M059J (cell line): ENCODE measurements at regions not wholly inside any gene's neighbourhood (a gene's known extent, or its start where the extent isn't known, plus 50 kb on each side); places are given as distances from the start of the nearest gene placed in this dataset.
"Not testable (repeated sequence)": the region's sequence is repeated elsewhere in the genome, so short reads cannot be mapped to it uniquely, and the experiment has no call there.

Source experiments
- DNase-seq: peaks from one replicate; pipeline ENCODE4 v3.0.0-alpha.2; 2012; ENCODE audit warnings: low read depth

GRCh38 chr5:4563400-4563799, 576.7 kb upstream of the ADAMTS16 start:
- peak; percentile 54 for DNase-seq

- peak; percentile 80 for DNase-seq
These were observed 569.8 kb upstream of the ADAMTS16 start for GRCh38 chr5:4570047-4570995.

DNA sequence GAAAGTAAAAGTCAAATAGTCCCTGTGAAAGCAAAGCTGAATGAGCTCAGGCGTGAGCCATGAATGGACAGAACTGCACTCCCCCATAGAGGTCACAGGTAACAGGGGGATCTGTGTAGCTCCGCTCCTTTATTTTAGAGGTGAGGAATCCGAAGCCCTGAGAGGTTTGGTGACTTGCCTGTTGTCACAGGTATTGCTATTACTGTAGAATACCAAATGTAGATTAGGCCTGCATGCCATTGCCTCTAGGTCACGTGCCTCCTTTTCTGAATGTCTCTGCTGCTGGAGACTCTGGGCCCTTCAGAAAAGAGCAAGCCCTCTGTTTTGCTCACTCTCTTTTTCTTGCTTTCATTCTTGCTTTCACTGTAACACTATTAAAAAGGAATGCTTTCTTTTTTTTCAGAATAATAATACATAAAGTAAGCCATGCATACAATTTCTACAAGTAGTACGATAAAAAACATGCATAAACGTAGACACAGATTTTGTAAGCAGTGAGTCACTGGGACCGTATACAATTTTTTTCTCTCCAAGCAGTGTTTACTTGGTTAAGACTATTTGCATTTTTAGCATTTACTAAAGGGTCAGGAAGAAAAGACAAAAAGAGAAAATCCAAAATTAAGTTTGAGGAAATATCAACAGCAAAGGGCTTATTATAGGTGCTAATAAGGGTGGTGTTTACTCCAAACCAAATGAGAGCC, 568.7 kb upstream of the ADAMTS16 start:
- DNase-seq, result peak; percentile 12

DNA sequence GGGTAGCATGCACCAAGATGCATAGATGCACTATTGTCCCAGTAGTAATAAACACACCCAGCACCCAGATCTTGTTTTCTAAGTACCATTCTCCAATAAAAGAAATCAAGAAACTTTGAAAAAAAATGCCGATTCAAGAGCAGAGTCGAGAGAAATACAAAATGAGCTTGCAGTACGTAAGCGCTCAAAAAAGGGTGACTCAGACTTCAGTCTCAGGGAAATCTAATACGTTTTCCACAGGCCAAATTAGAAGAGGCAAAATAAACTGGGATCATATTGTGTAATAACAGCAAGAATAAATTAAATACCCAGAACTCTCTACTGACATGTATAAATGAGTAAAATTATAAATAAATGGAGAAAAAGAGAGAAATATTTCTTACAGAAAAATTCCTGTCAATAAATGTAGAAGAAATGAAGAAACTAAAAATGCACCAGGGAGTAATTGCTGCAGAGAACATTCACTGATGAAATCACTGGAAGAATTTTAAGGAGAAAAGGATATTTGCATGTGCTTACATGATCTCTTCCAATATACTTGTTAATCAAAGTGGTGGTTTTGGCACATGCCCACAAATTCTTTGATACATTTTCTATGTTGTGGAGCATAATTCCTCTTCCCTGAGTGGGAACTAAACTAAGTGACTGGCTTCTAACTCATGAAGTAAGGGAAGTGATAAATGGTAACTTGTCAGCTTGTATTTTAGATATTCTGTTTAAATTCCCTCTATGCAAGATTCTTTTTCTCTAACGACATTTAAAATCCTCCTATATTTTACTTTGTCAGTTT, 567.6 kb upstream of the ADAMTS16 start:
- DNase-seq, result peak; percentile 71

DNA sequence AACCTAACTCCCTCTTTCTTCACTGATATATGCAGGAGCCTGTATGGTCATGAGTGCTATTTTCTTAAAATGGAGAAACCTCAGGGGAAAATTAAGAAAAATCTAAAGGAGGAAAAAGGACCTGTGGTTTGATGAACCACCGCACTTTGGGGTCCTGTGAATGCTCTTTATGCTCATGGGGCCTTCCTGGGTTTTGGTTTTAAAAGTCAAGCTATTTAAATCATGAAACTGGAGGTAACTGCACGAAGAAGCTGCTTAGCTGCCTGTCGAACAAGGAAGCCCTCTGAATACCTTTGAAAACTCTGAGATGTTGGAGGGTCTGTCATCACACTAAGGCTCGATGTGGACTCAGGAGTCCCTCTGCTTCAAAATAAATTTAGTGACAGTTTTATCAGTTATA, 564.5 kb upstream of the ADAMTS16 start:
- no peak for DNase-seq

DNA sequence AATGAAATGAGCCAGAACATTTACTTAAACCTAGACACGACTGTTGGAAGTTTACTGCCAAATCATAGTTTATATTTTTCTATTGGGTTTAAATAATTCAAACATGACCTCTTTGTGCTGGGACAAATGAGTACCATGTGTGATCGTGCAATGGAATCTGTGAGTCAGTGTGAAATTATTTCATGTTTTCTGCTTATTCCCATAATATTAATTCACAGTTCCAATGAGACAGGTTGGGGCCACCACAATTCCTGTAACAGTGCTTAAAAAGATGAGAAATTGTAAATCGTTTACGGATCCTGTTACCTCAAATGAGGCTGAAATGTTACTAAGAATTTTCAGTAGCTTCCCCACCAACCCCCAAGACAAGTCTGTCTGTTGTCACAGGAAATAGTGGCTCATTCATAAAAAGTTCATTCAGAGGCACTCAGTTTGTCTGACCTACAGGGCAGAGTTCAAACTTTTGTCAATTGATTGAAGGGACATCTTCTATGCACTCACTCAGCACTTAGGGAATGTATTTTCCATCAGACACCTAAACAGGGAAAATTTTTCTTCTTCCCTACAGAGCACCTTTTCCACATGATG, 563.9 kb upstream of the ADAMTS16 start:
- peak; percentile 82 for DNase-seq

GRCh38 chr5:4576908-4577307, 563.2 kb upstream of the ADAMTS16 start:
- DNase-seq, result no peak

GRCh38 chr5:4579679-4580078, 560.5 kb upstream of the ADAMTS16 start:
- DNase-seq, result no peak

GRCh38 chr5:4580772-4581171, 559.4 kb upstream of the ADAMTS16 start:
- no peak for DNase-seq

- no peak for DNase-seq
These were observed 558.8 kb upstream of the ADAMTS16 start for GRCh38 chr5:4581289-4581688.

DNA sequence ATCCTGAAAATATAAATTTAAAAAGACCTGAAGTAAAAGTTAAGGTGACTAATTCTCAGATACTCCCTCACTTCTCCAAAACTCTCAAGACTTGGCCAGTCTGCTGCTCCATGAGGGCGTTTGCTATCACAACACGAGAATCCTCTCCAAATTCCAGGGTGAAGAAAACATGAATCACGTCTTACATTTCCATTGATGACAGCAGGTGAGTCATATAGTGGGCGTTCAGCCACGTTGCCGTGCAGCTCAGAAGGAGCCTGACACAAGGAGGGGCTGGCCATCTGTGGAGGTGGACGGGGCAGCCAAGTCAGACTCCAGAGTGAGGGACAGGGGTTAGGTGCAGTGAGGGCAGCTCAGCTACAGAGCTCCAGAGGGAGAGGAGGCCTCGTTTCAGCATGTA, 555.1 kb upstream of the ADAMTS16 start:
- DNase-seq, result peak; percentile 94

DNA sequence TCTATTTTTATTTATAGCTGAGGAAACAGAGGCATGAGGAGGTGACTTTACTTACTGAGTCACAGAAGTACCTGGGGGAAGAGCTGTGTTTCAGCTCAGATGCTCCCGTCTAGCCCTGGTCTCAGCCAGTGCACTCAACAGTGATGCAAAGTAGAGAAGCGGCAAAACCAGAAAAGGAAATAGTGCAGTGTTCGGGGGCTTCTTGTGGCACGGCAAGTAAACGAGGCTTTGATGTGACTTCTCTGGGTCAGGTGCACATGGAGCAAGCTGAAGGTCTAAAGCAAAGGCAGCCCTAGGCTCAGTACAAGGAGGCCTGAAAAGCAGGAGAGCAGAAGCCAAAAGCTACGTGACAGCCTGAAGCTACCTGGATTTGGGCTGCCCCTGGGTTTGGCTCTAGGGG, 526.7 kb upstream of the ADAMTS16 start:
- no peak for DNase-seq

DNA sequence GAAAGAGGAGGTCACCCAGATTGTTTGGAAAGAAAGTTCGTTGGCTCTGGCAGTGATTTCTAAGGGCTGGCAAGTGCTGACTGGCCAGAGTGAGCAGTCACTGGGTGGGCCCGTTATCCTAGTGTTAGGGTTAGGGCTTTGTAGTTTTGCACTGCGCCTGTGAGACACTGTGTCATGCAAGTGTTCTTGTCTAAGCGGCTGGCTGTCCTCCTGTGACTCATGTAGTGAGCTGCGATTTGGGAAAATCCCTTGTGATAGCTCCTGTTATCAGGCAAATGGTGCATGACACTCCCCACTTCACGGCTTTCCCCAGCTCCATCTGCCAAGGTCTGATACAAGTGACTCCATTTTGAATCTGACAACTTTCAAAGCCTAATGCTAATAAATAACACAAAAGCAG, 526.0 kb upstream of the ADAMTS16 start:
- peak; percentile 47 for DNase-seq

DNA sequence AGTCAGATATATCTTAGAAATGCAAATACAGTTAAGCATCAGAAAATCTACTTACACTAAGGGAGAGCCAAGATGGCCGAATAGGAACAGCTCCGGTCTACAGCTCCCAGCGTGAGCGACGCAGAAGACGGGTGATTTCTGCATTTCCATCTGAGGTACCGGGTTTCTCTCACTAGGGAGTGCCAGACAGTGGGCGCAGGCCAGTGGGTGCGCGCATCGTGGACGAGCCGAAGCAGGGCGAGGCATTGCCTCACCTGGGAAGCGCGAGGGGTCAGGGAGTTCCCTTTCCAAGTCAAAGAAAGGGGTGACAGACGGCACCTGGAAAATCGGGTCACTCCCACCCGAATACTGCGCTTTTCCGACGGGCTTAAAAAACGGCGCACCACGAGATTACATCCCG, 524.8 kb upstream of the ADAMTS16 start:
- DNase-seq, result not testable (repeated sequence)

GRCh38 chr5:4625206-4625896, 514.8 kb upstream of the ADAMTS16 start:
- no peak for DNase-seq

DNA sequence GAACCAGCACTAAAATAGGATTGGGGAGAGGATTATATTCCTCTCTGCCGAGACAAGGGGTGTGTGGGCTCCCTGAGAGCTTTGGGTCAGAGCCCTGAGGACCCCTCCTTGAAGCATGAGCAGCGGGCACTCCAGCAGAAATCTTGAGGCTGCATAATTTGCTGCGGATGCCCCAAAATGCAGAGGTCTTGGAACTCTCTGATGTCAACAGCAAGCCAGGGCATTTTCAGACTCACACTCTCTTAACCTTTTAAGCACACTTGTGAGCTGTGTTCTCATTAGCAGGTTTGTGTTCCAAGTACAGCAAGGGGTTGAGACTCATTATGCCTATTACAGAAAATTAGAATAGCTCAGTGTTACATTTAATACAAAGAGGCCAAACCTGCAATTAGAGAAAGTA, 513.0 kb upstream of the ADAMTS16 start:
- no peak for DNase-seq

DNA sequence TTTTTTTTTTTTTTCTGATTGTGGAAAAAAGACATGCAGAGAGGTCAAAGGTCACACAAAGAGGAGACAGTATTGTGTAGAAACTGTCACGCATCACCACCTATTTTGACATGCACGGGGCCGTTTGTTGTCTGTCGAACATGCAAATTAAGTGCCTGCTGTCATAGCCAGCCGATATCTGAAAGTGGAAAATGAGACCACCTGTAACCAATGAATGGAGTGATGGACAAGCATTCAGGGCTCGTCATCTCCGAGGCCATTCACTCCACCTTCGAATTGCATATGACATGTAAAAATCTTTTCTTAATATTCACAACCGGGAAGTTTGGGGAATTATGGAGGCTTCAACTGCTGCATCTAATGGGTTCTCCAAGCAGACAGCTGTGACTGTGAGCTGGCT, 512.2 kb upstream of the ADAMTS16 start:
- no peak for DNase-seq

GRCh38 chr5:4628645-4629385, 511.3 kb upstream of the ADAMTS16 start:
- no peak for DNase-seq

DNA sequence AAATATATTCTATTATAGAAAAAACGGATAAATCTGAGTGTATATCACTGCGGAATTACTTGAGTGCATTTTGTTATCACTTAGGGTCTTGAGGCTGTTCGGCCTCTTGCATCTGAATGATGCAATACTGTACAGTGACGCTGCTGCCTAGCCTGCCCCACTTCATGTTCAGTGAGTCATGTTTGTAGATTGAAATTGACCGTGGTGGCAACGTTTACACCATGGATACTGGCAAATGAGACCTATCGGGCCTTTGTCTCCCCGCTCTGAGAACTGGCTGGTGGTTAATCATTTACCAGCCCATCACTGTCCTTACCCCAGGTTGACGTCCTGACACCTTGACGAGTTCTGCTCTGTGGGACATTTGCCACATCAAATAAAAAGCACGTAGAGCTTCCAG, 510.1 kb upstream of the ADAMTS16 start:
- DNase-seq, result peak; percentile 16

- DNase-seq, result no peak
These were observed 505.8 kb upstream of the ADAMTS16 start for GRCh38 chr5:4634342-4634741.

DNA sequence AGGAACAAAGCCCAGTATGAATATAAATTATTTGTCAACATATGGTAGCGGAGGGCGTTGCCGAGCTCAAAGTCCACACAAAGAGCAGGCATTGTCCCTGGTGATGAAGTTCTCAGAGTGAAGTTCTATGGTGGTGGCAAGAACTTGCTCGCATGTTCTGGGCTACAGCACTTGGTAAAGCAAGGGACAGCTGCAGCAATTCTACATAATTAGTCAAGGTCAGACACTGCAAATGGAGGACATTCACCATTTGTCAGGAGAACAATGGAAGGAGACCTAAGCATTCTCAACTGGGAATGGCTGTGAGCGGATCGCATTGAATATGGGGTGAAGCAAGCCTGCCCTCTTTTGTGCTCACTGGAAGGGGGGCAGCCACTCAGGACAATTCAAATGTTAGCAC, 503.8 kb upstream of the ADAMTS16 start:
- DNase-seq, result no peak
